Transverse colon (tissue), 4 donors: ENCODE measurements at regions not wholly inside any gene's neighbourhood (a gene's known extent, or its start where the extent isn't known, plus 50 kb on each side); places are given as distances from the start of the nearest gene placed in this dataset.

ENCODE experiments used
- DNase-seq: peaks from one replicate; pipeline ENCODE4 v3.0.0-alpha.2; 2019
- H3K27ac ChIP-seq, 4 donors: fragments of 200-600 bp; sonication (generic); 2 replicates each; pipeline ENCODE4 v1.5.1; 2016 to 2018; ENCODE audit warnings: inconsistent platforms in 4 of 4
- H3K27me3 ChIP-seq: fragments of 200-600 bp; sonication (generic); 2 replicates; pipeline ENCODE4 v1.5.1; 2017; ENCODE audit warnings: inconsistent platforms
- H3K36me3 ChIP-seq, 4 donors: fragments of 200-600 bp; sonication (generic); 2 replicates each; pipeline ENCODE4 v1.5.1; 2017 to 2019; ENCODE audit warnings: inconsistent platforms in 4 of 4
- H3K4me1 ChIP-seq, 4 donors: fragments of 200-600 bp; sonication (generic); 2 replicates each; pipeline ENCODE4 v1.5.1; 2017 to 2020; ENCODE audit warnings: inconsistent platforms in 4 of 4
- H3K4me3 ChIP-seq, 4 donors: fragments of 200-600 bp; sonication (generic); 1 replicate in 1 of 4; 2 replicates in 3 of 4; pipeline versions ENCODE4 v1.5.1 to v1.6.1; 2017 to 2019; ENCODE audit warnings: inconsistent platforms in 4 of 4
- H3K9me3 ChIP-seq, 2 donors: fragments of 200-600 bp; sonication (generic); 2 replicates each; pipeline ENCODE4 v1.5.1; 2017 to 2019; ENCODE audit warnings: inconsistent platforms in 2 of 2
- EP300 ChIP-seq: sonication (generic); formaldehyde crosslinking; IDR thresholded peaks from one replicate; pipeline ENCODE4 v1.6.1; 2017; ENCODE audit warnings: antibody characterized with exemption, low read depth
- POLR2A ChIP-seq: fragments of 450-650 bp; IDR thresholded peaks from one replicate; pipeline ENCODE4 v1.6.1; 2016; ENCODE audit warnings: antibody characterized with exemption, mild to moderate bottlenecking, moderate library complexity
- POLR2AphosphoS5 ChIP-seq, 3 donors: sonication (generic); formaldehyde crosslinking; IDR thresholded peaks; one replicate each; pipeline ENCODE4 v1.6.1; 2016; ENCODE audit warnings: antibody characterized with exemption in 3 of 3
- WGBS, 2 donors: methylation state at CpG; one replicate each; pipeline ENCODE4 v1.1.5; 2018; ENCODE audit warnings: low coverage in 1 of 2; 5-methylcytosine and 5-hydroxymethylcytosine counted together
- in situ Hi-C, 4 donors: fragments of 200-750 bp; cut with MboI; loops; one replicate each; pipeline versions ENCODE4 v1.15.0 to v1.15.1; 2017; ENCODE audit warnings: low sequenced_read_pairs in 3 of 4, low pct_ligation_motif_present in 1 of 4, low pct_unique_long_range_greater_than_20kb in 1 of 4
- intact Hi-C: fragments of 100-400 bp; cut with DNase I; formaldehyde crosslinking; loops from one replicate; pipeline ENCODE4 v1.15.1; 2023; ENCODE audit warnings: low total_unique reads
- TF ChIP-seq, protein P1 (sequence below), 5 experiments: fragments of 200-600 bp in 3 of 5; fragments of 450-650 bp in 2 of 5; sonication (generic) in 3 of 5; IDR thresholded peaks; 1 replicate in 2 of 5; 2 replicates in 3 of 5; pipeline ENCODE4 v1.5.1; 2016 to 2017; ENCODE audit warnings: antibody characterized with exemption in 5 of 5, inconsistent platforms in 3 of 5, mild to moderate bottlenecking in 2 of 5, moderate library complexity in 1 of 5

GRCh38 chr6:140966676-140967075 lies 1166.0 kb upstream of the GJE1 start:
- Histone ChIP-seq H3K9me3 (no peaks in the 10 kb centered on the region), H3K4me1 (no peaks in the 10 kb centered on the region), H3K4me3 (no peak overlapping the region), H3K27me3 (no peaks in the 10 kb centered on the region), H3K27ac (no peak overlapping the region), H3K36me3 (no peaks in the 10 kb centered on the region)
- no peak for DNase-seq
- in situ Hi-C loops (no loop called here), intact Hi-C loops (no loop called here)
- TF ChIP-seq POLR2AphosphoS5 (IDR thresholded peaks at IDR 0.05), result no peak
- TF ChIP-seq, protein P1, sequence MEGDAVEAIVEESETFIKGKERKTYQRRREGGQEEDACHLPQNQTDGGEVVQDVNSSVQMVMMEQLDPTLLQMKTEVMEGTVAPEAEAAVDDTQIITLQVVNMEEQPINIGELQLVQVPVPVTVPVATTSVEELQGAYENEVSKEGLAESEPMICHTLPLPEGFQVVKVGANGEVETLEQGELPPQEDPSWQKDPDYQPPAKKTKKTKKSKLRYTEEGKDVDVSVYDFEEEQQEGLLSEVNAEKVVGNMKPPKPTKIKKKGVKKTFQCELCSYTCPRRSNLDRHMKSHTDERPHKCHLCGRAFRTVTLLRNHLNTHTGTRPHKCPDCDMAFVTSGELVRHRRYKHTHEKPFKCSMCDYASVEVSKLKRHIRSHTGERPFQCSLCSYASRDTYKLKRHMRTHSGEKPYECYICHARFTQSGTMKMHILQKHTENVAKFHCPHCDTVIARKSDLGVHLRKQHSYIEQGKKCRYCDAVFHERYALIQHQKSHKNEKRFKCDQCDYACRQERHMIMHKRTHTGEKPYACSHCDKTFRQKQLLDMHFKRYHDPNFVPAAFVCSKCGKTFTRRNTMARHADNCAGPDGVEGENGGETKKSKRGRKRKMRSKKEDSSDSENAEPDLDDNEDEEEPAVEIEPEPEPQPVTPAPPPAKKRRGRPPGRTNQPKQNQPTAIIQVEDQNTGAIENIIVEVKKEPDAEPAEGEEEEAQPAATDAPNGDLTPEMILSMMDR (IDR thresholded peaks at IDR 0.05), result no peak
- no peak for TF ChIP-seq POLR2A
- no peak for TF ChIP-seq EP300

DNA sequence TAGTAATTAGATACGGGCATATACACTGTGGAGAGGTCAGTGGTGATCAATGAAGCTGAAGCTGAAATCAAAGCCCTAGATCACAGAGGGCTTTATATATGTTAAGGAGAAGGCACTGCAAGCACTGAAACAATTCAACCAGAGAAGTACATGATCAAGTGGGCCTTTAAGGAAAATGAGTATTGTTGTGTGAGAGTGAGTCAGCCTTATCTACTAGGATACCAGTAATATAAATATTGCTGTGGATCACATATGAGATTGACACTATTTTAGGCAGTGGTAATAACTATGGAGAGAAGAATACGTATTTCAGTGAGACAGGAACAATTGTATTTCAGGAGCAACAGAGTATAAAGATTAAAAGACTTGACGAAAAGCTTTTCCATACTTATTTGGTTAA lies 1172.2 kb upstream of the GJE1 start:
- in situ Hi-C loops (no loop called here), intact Hi-C loops (no loop called here)
- Histone ChIP-seq H3K4me3 (no peak overlapping the region), H3K9me3 (no peaks in the 10 kb centered on the region), H3K4me1 (no peaks in the 10 kb centered on the region), H3K27ac (no peak overlapping the region), H3K27me3 (no peaks in the 10 kb centered on the region), H3K36me3 (no peaks in the 10 kb centered on the region)
- DNase-seq, result no peak
- TF ChIP-seq POLR2A (no peak), POLR2AphosphoS5 (IDR thresholded peaks at IDR 0.05) (no peak), EP300 (no peak)
- TF ChIP-seq, protein P1 (IDR thresholded peaks at IDR 0.05), result no peak
- WGBS, 2 donors, result 86 to 94% methylated on average over 3 of the region's 3 CpGs

DNA sequence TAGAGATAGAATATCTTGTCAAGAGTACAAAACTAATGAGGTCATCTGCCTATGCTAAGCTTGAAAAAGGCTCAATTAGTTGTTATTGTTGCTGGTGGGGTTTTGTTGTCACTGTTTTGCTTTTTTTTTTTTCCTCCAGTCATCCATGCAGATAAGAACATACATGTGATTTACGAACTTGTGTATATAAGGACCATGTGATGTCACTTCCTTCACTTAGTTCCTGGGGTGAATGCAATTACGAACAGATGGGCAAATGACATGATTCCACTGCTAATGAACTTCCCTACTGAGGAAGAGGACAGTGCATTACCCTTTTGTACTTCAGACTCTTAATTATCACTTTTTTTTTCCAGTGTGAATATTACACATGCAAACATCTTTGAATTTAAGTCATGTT lies 1175.3 kb upstream of the GJE1 start:
- DNase-seq, result no peak
- in situ Hi-C loops (no loop called here), intact Hi-C loops (no loop called here)
- 83 to 86% methylated on average over 2 of the region's 2 CpGs for WGBS, 2 donors
- H3K4me3 ChIP-seq, result no peak overlapping the region
- no peaks in the 10 kb centered on the region for H3K27me3 ChIP-seq
- no peaks in the 10 kb centered on the region for H3K36me3 ChIP-seq
- no peaks in the 10 kb centered on the region for H3K9me3 ChIP-seq
- H3K27ac ChIP-seq, result no peak overlapping the region
- no peaks in the 10 kb centered on the region for H3K4me1 ChIP-seq
- TF ChIP-seq POLR2AphosphoS5 (IDR thresholded peaks at IDR 0.05), result no peak
- TF ChIP-seq, protein P1 (IDR thresholded peaks at IDR 0.05), result no peak
- TF ChIP-seq POLR2A, result no peak
- TF ChIP-seq EP300, result no peak

DNA sequence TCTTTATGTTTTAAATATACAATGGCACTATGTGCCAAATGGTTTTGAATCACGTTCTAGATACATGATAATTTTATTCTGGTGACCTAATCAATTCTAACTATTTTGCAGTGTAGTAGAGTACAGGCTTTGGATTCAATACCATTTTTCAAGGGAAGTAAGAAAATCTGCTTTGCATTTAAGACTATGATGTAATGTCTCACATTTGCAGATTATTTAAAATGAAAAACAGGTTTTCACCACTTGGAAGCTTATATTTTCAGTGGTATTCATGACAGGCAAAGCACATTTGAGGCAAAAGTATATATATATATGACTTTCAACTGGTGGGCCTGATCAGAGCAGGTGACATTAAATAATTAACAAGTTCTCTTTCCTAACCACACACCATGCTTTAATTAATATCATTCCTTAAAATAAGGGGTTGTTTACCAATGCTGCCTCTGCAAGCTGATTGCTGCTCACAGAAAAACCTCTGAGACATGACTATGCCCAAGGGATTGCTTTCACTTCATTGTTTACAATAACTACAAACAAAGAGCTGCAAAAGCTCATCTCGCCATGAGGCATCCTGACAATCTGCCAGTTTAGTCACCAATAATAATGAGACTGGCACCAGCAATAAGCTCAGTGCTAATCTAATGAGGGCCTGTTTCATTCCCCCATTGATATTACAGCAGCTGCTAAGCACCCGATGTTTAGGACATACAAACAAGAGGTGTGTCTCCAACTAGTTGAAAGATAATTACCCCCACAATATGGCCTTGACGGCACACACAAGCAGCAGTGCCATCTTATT lies 1176.0 kb upstream of the GJE1 start:
- in situ Hi-C loops, result no loop called here
- no peak for DNase-seq
- no peaks in the 10 kb centered on the region for H3K36me3 ChIP-seq
- WGBS, 2 donors, result 68 to 90% methylated on average over 2 to 4 of the region's 4 CpGs
- TF ChIP-seq, protein P1 (IDR thresholded peaks at IDR 0.05), result no peak
- no peak for TF ChIP-seq POLR2AphosphoS5 (IDR thresholded peaks at IDR 0.05)
- intact Hi-C loops, result no loop called here
- H3K27ac ChIP-seq, result no peak overlapping the region
- no peaks in the 10 kb centered on the region for H3K4me1 ChIP-seq
- H3K27me3 ChIP-seq, result no peaks in the 10 kb centered on the region
- no peaks in the 10 kb centered on the region for H3K9me3 ChIP-seq
- H3K4me3 ChIP-seq, result no peak overlapping the region
